Chondrocyte (in vitro differentiated cells): ENCODE measurements at regions not wholly inside any gene's neighbourhood (a gene's known extent, or its start where the extent isn't known, plus 50 kb on each side); places are given as distances from the start of the nearest gene placed in this dataset.

Experiments used
- DNase-seq: peaks from one replicate; pipeline ENCODE4 v3.0.0; 2021; ENCODE audit warnings: mixed read lengths, low spot score
- H3K27ac Mint-ChIP-seq: one replicate; pipeline ENCODE4 v1.8.0; 2021; ENCODE audit warnings: mild to moderate bottlenecking, moderate library complexity, mixed read lengths; ENCODE audit not compliant: unreplicated experiment
- H3K27me3 Mint-ChIP-seq: 2 replicates; pipeline ENCODE4 v1.8.0; 2021; ENCODE audit warnings: low read depth, mixed read lengths
- H3K36me3 Mint-ChIP-seq: 2 replicates; pipeline ENCODE4 v1.8.0; 2021; ENCODE audit warnings: low read depth, mixed read lengths
- H3K4me1 Mint-ChIP-seq: 2 replicates; pipeline ENCODE4 v1.8.0; 2021; ENCODE audit warnings: low read depth, mild to moderate bottlenecking, mixed read lengths
- H3K4me3 Mint-ChIP-seq: one replicate; pipeline ENCODE4 v1.8.0; 2021; ENCODE audit warnings: mild to moderate bottlenecking, moderate library complexity, mixed read lengths; ENCODE audit not compliant: unreplicated experiment
- H3K9me3 Mint-ChIP-seq: 2 replicates; pipeline ENCODE4 v1.8.0; 2021; ENCODE audit warnings: low read depth, mixed read lengths
- CTCF ChIP-seq: fragments of 200-600 bp; sonication (generic); IDR thresholded peaks from 2 replicates; pipeline ENCODE4 v1.5.0; 2021; ENCODE audit warnings: antibody characterized with exemption, mild to moderate bottlenecking, moderate library complexity

GRCh38 chr3:26081806-26082205 lies 291.9 kb downstream of the OXSM start:
- Mint-ChIP-seq H3K4me3 (no peak overlapping the region), H3K27ac (no peak overlapping the region), H3K9me3 (peaks cover 3% of the 10 kb centered on the region), H3K27me3 (peaks cover 2% of the 10 kb centered on the region), H3K36me3 (no peaks in the 10 kb centered on the region), H3K4me1 (no peaks in the 10 kb centered on the region)
- DNase-seq, result no peak
- no peak for TF ChIP-seq CTCF

GRCh38 chr3:26082911-26083310 lies 293.0 kb downstream of the OXSM start:
- no peaks in the 10 kb centered on the region for H3K36me3 Mint-ChIP-seq
- TF ChIP-seq CTCF, result no peak
- no peaks in the 10 kb centered on the region for H3K4me1 Mint-ChIP-seq
- peaks cover 2% of the 10 kb centered on the region for H3K27me3 Mint-ChIP-seq
- no peak overlapping the region for H3K4me3 Mint-ChIP-seq
- no peak for DNase-seq
- H3K9me3 Mint-ChIP-seq, result peaks cover 12% of the 10 kb centered on the region
- no peak overlapping the region for H3K27ac Mint-ChIP-seq

- H3K27ac Mint-ChIP-seq, result no peak overlapping the region
- H3K36me3 Mint-ChIP-seq, result no peaks in the 10 kb centered on the region
- H3K9me3 Mint-ChIP-seq, result peaks cover 22% of the 10 kb centered on the region
- H3K27me3 Mint-ChIP-seq, result peaks cover 2% of the 10 kb centered on the region
- no peak overlapping the region for H3K4me3 Mint-ChIP-seq
- no peak for TF ChIP-seq CTCF
- no peak for DNase-seq
- no peaks in the 10 kb centered on the region for H3K4me1 Mint-ChIP-seq
Observed at GRCh38 chr3:26084629-26085028, 294.7 kb downstream of the OXSM start.

- Mint-ChIP-seq H3K4me3 (no peak overlapping the region), H3K27me3 (no peaks in the 10 kb centered on the region), H3K9me3 (peaks cover 29% of the 10 kb centered on the region), H3K27ac (no peak overlapping the region), H3K4me1 (peaks cover 7% of the 10 kb centered on the region), H3K36me3 (no peaks in the 10 kb centered on the region)
- TF ChIP-seq CTCF, result no peak
- DNase-seq, result no peak
Observed at GRCh38 chr3:26087751-26088150, 297.9 kb downstream of the OXSM start.

- Mint-ChIP-seq H3K4me1 (peaks cover 7% of the 10 kb centered on the region), H3K9me3 (peaks cover 37% of the 10 kb centered on the region), H3K27ac (no peak overlapping the region), H3K4me3 (no peak overlapping the region), H3K27me3 (no peaks in the 10 kb centered on the region), H3K36me3 (no peaks in the 10 kb centered on the region)
- no peak for DNase-seq
- TF ChIP-seq CTCF, result no peak
Observed at GRCh38 chr3:26089249-26089648, 299.4 kb downstream of the OXSM start.
